ENCODE measurements at regions not wholly inside any gene's neighbourhood (a gene's known extent, or its start where the extent isn't known, plus 50 kb on each side); places are given as distances from the start of the nearest gene placed in this dataset.

- CTCF ChIA-PET: interaction anchor here (0.7 kb wide), 1 partner anchor 13 kb away, joined by 4 read pairs; no protein-coding TSS in a partner anchor
- POLR2A ChIA-PET: no interaction called here
Observed at GRCh38 chr3:111454551-111454950, 87.4 kb upstream of the CD96 start.

GRCh38 chr3:111465081-111465670 lies 76.8 kb upstream of the CD96 start:
- ChIA-PET CTCF (no interaction called here), POLR2A (no interaction called here)

GRCh38 chr3:111470032-111470431 lies 72.0 kb upstream of the CD96 start:
- ChIA-PET CTCF (no interaction called here), POLR2A (no interaction called here)

GRCh38 chr3:111471831-111472230 lies 70.2 kb upstream of the CD96 start:
- CTCF ChIA-PET: no interaction called here
- POLR2A ChIA-PET: no interaction called here

DNA sequence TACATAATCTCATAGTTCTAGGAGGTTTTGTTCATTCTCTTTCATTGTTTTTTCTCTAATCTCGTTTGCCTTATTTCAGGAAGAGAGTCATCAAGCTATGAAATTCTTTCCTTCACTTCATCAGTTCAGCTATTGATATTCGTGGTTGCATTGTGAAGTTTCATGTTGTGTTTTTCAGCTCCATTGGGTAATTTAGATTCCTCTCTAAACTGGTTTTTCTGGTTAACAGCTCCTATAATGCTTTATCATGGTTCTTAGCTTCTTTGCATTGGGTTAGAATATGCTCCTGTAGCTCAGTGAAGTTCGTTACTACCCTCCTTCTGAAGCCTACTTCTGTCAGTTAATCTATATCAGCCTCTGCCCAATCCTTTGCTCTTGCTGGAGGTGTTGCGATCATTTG lies 69.4 kb upstream of the CD96 start:
- CTCF ChIA-PET: no interaction called here
- POLR2A ChIA-PET: no interaction called here

GRCh38 chr3:111473550-111473949 lies 68.4 kb upstream of the CD96 start:
- POLR2A ChIA-PET: no interaction called here
- CTCF ChIA-PET: no interaction called here

- ChIA-PET POLR2A (no interaction called here), CTCF (no interaction called here)
Observed at GRCh38 chr3:111476701-111477100, 65.3 kb upstream of the CD96 start.

DNA sequence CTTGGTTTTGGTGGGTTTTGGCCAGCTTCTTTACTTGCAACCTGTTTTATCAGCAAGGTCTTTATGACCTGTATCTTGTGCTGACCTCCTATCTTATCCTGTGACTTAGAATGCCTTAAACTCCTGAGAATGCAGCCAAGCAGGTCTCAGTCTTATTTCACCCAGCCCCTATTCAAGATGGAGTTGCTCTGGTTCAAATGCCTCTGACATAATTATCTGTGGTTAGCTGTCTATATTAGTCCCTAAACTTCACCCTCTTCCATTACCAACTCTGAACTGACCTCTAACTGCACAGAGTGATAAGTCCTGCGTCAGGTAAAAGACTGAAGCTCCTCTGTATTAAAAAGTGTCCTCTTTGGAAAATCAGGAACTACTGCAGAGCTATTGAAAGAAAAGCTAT lies 61.9 kb upstream of the CD96 start:
- POLR2A ChIA-PET: no interaction called here
- CTCF ChIA-PET: no interaction called here

- ChIA-PET POLR2A (no interaction called here), CTCF (no interaction called here)
Observed at GRCh38 chr3:111481551-111481950, 60.4 kb upstream of the CD96 start.

- POLR2A ChIA-PET: no interaction called here
- CTCF ChIA-PET: no interaction called here
Observed at GRCh38 chr3:111482574-111482973, 59.4 kb upstream of the CD96 start.

DNA sequence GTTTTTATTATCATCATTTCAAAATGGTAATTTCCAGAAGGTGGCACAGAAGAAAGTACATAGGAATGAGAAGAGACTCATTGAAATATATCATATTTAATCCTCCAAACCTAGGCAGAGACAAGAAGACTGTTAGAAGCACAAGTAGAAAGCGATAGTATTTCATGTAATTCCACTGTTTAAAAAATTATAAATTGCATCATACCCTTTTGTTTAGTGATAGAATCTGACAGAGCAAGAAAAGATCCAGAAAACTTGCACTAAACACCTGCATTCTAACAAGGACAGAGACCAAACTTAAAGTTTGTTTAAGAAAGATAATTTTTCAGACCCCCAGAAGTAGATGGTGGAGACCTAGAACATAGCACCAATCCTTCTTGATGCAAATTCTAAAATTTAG lies 56.9 kb upstream of the CD96 start:
- POLR2A ChIA-PET: no interaction called here
- CTCF ChIA-PET: no interaction called here

Data from activated CD8-positive, alpha-beta memory T cell treated with anti-CD3 and anti-CD28 coated beads for 36 hours (primary cell).